PC-3 (cell line): ENCODE measurements at regions not wholly inside any gene's neighbourhood (a gene's known extent, or its start where the extent isn't known, plus 50 kb on each side); places are given as distances from the start of the nearest gene placed in this dataset.

Experiments used
- EZH2 ChIP-seq: fragments of 300-600 bp; sonication (generic); IDR thresholded peaks from one replicate; pipeline ENCODE4 v1.6.1; 2017; ENCODE audit warnings: antibody characterized with exemption, mild to moderate bottlenecking, low read length; ENCODE audit not compliant: unreplicated experiment
- EZH2phosphoT487 ChIP-seq: fragments of 300-600 bp; sonication (generic); IDR thresholded peaks from 2 replicates; pipeline ENCODE4 v1.6.1; 2018; ENCODE audit warnings: mild to moderate bottlenecking, antibody characterized with exemption, low read length, borderline replicate concordance
- TF ChIP-seq, protein P1 (sequence below): fragments of 300-600 bp; sonication (generic); conservative IDR thresholded peaks from 2 replicates; pipeline ENCODE4 v1.5.1; 2017; ENCODE audit warnings: antibody characterized with exemption, low read depth, mild to moderate bottlenecking, low read length

- TF ChIP-seq EZH2 (no peak), EZH2phosphoT487 (no peak)
- TF ChIP-seq, protein P1, sequence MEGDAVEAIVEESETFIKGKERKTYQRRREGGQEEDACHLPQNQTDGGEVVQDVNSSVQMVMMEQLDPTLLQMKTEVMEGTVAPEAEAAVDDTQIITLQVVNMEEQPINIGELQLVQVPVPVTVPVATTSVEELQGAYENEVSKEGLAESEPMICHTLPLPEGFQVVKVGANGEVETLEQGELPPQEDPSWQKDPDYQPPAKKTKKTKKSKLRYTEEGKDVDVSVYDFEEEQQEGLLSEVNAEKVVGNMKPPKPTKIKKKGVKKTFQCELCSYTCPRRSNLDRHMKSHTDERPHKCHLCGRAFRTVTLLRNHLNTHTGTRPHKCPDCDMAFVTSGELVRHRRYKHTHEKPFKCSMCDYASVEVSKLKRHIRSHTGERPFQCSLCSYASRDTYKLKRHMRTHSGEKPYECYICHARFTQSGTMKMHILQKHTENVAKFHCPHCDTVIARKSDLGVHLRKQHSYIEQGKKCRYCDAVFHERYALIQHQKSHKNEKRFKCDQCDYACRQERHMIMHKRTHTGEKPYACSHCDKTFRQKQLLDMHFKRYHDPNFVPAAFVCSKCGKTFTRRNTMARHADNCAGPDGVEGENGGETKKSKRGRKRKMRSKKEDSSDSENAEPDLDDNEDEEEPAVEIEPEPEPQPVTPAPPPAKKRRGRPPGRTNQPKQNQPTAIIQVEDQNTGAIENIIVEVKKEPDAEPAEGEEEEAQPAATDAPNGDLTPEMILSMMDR: no peak
These were observed 571.6 kb downstream of the MATN1 start for GRCh38 chr1:30151826-30152225.
